Tibial nerve (tissue), 4 donors: ENCODE measurements at regions not wholly inside any gene's neighbourhood (a gene's known extent, or its start where the extent isn't known, plus 50 kb on each side); places are given as distances from the start of the nearest gene placed in this dataset.

Experiments used
- DNase-seq, 2 donors: peaks; one replicate each; pipeline ENCODE4 v3.0.0-alpha.2; 2019; ENCODE audit warnings: low spot score in 2 of 2
- H3K27ac ChIP-seq, 4 donors: fragments of 200-600 bp; sonication (generic) in 3 of 4; one replicate each; pipeline ENCODE4 v1.5.1; 2017 to 2019; ENCODE audit warnings: mild to moderate bottlenecking in 1 of 4
- H3K27me3 ChIP-seq, 2 donors: fragments of 200-600 bp; sonication (generic) in 1 of 2; one replicate each; pipeline versions ENCODE4 v1.5.1 to v1.6.0; 2017 to 2019
- H3K36me3 ChIP-seq, 3 donors: fragments of 200-600 bp; sonication (generic); one replicate each; pipeline ENCODE4 v1.5.1; 2018 to 2019
- H3K4me1 ChIP-seq, 4 donors: fragments of 200-600 bp; sonication (generic) in 3 of 4; one replicate each; pipeline ENCODE4 v1.5.1; 2017 to 2019
- H3K4me3 ChIP-seq, 4 donors: fragments of 200-600 bp; sonication (generic) in 3 of 4; one replicate each; pipeline ENCODE4 v1.5.1; 2017 to 2019; ENCODE audit warnings: mild to moderate bottlenecking in 1 of 4, moderate library complexity in 1 of 4
- H3K9me3 ChIP-seq, 4 donors: fragments of 200-600 bp; sonication (generic) in 3 of 4; one replicate each; pipeline ENCODE4 v1.5.1; 2017 to 2019
- CTCF ChIP-seq, 5 experiments: fragments of 200-600 bp in 3 of 5; fragments of 450-650 bp in 2 of 5; sonication (generic) in 3 of 5; IDR thresholded peaks; one replicate each; pipeline ENCODE4 v1.5.1; 2016 to 2019; ENCODE audit warnings: antibody characterized with exemption in 5 of 5, mild to moderate bottlenecking in 3 of 5, moderate library complexity in 2 of 5
- EP300 ChIP-seq, 2 donors: sonication (generic); formaldehyde crosslinking; IDR thresholded peaks; one replicate each; pipeline ENCODE4 v1.6.1; 2017; ENCODE audit warnings: antibody characterized with exemption in 2 of 2, mild to moderate bottlenecking in 1 of 2
- POLR2A ChIP-seq, 2 donors: fragments of 450-650 bp; IDR thresholded peaks; one replicate each; pipeline ENCODE4 v1.6.1; 2017; ENCODE audit warnings: antibody characterized with exemption in 2 of 2, mild to moderate bottlenecking in 2 of 2, moderate library complexity in 2 of 2
- WGBS, 2 donors: methylation state at CpG; one replicate each; pipeline ENCODE4 v1.1.5; 2018; 5-methylcytosine and 5-hydroxymethylcytosine counted together

GRCh38 chr3:107880702-107881101 lies 210.1 kb downstream of the CD47 start:
- H3K9me3 ChIP-seq, result no peaks in the 10 kb centered on the region
- no peak for TF ChIP-seq CTCF (IDR thresholded peaks at IDR 0.05)
- TF ChIP-seq POLR2A (IDR thresholded peaks at IDR 0.05), result no peak
- TF ChIP-seq EP300 (IDR thresholded peaks at IDR 0.05), result no peak

GRCh38 chr3:107877936-107878335 lies 212.9 kb downstream of the CD47 start:
- 53 to 76% methylated on average over 6 of the region's 6 CpGs for WGBS, 2 donors
- no peak for DNase-seq
- Histone ChIP-seq H3K36me3 (no peaks in the 10 kb centered on the region), H3K4me1 (no peaks in the 10 kb centered on the region), H3K4me3 (no peak overlapping the region), H3K9me3 (no peaks in the 10 kb centered on the region), H3K27me3 (no peaks in the 10 kb centered on the region), H3K27ac (no peak overlapping the region)
- TF ChIP-seq POLR2A (IDR thresholded peaks at IDR 0.05), result no peak
- TF ChIP-seq EP300 (IDR thresholded peaks at IDR 0.05), result no peak
- TF ChIP-seq CTCF (IDR thresholded peaks at IDR 0.05), result no peak

More at GRCh38 chr3:107880702-107881101, 210.1 kb downstream of the CD47 start:
- no peak for DNase-seq
- 95 to 96% methylated on average over 4 of the region's 4 CpGs for WGBS, 2 donors
- H3K27ac ChIP-seq, result no peak overlapping the region
- peaks cover 0 to 6% (median 0%) of the 10 kb centered on the region in 4 donors for H3K4me1 ChIP-seq
- no peaks in the 10 kb centered on the region for H3K36me3 ChIP-seq
- no peak overlapping the region for H3K4me3 ChIP-seq
- no peaks in the 10 kb centered on the region for H3K27me3 ChIP-seq

GRCh38 chr3:107870943-107871638 lies 219.7 kb downstream of the CD47 start:
- DNase-seq, result no peak
- H3K9me3 ChIP-seq, result no peaks in the 10 kb centered on the region
- H3K27ac ChIP-seq, result no peak overlapping the region
- H3K36me3 ChIP-seq, result no peaks in the 10 kb centered on the region
- WGBS, 2 donors, result 73 to 84% methylated on average over 2 of the region's 2 CpGs
- H3K4me1 ChIP-seq, result no peaks in the 10 kb centered on the region
- no peak overlapping the region for H3K4me3 ChIP-seq
- no peaks in the 10 kb centered on the region for H3K27me3 ChIP-seq
- TF ChIP-seq EP300 (IDR thresholded peaks at IDR 0.05) (no peak), CTCF (IDR thresholded peaks at IDR 0.05) (no peak), POLR2A (IDR thresholded peaks at IDR 0.05) (no peak)

- H3K27ac ChIP-seq, result no peak overlapping the region
- DNase-seq, result no peak
- H3K36me3 ChIP-seq, result no peaks in the 10 kb centered on the region
- H3K4me3 ChIP-seq, result no peak overlapping the region
- no peaks in the 10 kb centered on the region for H3K27me3 ChIP-seq
- H3K9me3 ChIP-seq, result no peaks in the 10 kb centered on the region
- WGBS, 2 donors, result 83 to 89% methylated on average over 1 of the region's 1 CpG
- no peaks in the 10 kb centered on the region for H3K4me1 ChIP-seq
- TF ChIP-seq EP300 (IDR thresholded peaks at IDR 0.05) (no peak), POLR2A (IDR thresholded peaks at IDR 0.05) (no peak), CTCF (IDR thresholded peaks at IDR 0.05) (no peak)
Observed at GRCh38 chr3:107870096-107870495, 220.7 kb downstream of the CD47 start.

- TF ChIP-seq EP300 (IDR thresholded peaks at IDR 0.05) (no peak), CTCF (IDR thresholded peaks at IDR 0.05) (no peak), POLR2A (IDR thresholded peaks at IDR 0.05) (no peak)
- H3K27ac ChIP-seq, result no peak overlapping the region
- no peak overlapping the region for H3K4me3 ChIP-seq
- no peaks in the 10 kb centered on the region for H3K4me1 ChIP-seq
- DNase-seq, result no peak
- no peaks in the 10 kb centered on the region for H3K27me3 ChIP-seq
- H3K9me3 ChIP-seq, result no peaks in the 10 kb centered on the region
- no peaks in the 10 kb centered on the region for H3K36me3 ChIP-seq
Observed at GRCh38 chr3:107868449-107868848, 222.4 kb downstream of the CD47 start.
